GM12801 (cell line): ENCODE measurements at regions not wholly inside any gene's neighbourhood (a gene's known extent, or its start where the extent isn't known, plus 50 kb on each side); places are given as distances from the start of the nearest gene placed in this dataset.

Experiments used
- CTCF ChIP-seq: IDR thresholded peaks from one replicate; pipeline ENCODE4 v1.5.1; 2011; ENCODE audit warnings: control low read depth; ENCODE audit not compliant: insufficient read length; ENCODE audit errors: extremely low read depth

GRCh38 chr20:4328541-4328940 lies 79.5 kb upstream of the ADRA1D start:
- TF ChIP-seq CTCF, result no peak

- TF ChIP-seq CTCF, result no peak
Observed at GRCh38 chr20:4327956-4328355, 78.9 kb upstream of the ADRA1D start.

- no peak for TF ChIP-seq CTCF
Observed at GRCh38 chr20:4326195-4327065, 77.3 kb upstream of the ADRA1D start.

GRCh38 chr20:4325548-4326187 lies 76.6 kb upstream of the ADRA1D start:
- no peak for TF ChIP-seq CTCF

GRCh38 chr20:4324611-4325243 lies 75.6 kb upstream of the ADRA1D start:
- no peak for TF ChIP-seq CTCF

GRCh38 chr20:4322499-4322898 lies 73.4 kb upstream of the ADRA1D start:
- no peak for TF ChIP-seq CTCF

- no peak for TF ChIP-seq CTCF
Observed at GRCh38 chr20:4320291-4320690, 71.2 kb upstream of the ADRA1D start.
